Uterus (tissue), 3 donors: ENCODE measurements at regions not wholly inside any gene's neighbourhood (a gene's known extent, or its start where the extent isn't known, plus 50 kb on each side); places are given as distances from the start of the nearest gene placed in this dataset.

ENCODE experiments used
- DNase-seq, 2 donors: peaks; one replicate each; pipeline ENCODE4 v3.0.0-alpha.2; 2019 to 2020
- H3K27ac ChIP-seq, 2 donors: fragments of 200-600 bp; sonication (generic); 1 replicate in 1 of 2; 2 replicates in 1 of 2; pipeline ENCODE4 v1.5.1; 2016 to 2018
- H3K27me3 ChIP-seq, 2 donors: fragments of 200-600 bp; sonication (generic); one replicate each; pipeline ENCODE4 v1.5.1; 2018 to 2019; ENCODE audit warnings: control low read depth in 1 of 2
- H3K36me3 ChIP-seq, 2 donors: fragments of 200-600 bp; sonication (generic); one replicate each; pipeline ENCODE4 v1.5.1; 2019; ENCODE audit warnings: control low read depth in 1 of 2
- H3K4me1 ChIP-seq, 2 donors: fragments of 200-600 bp; sonication (generic); one replicate each; pipeline ENCODE4 v1.5.1; 2018 to 2019; ENCODE audit warnings: control low read depth in 1 of 2
- H3K4me3 ChIP-seq, 2 donors: fragments of 200-600 bp; sonication (generic); 1 replicate in 1 of 2; 2 replicates in 1 of 2; pipeline ENCODE4 v1.5.1; 2018 to 2019; ENCODE audit warnings: mild to moderate bottlenecking in 1 of 2
- H3K9me3 ChIP-seq, 2 donors: fragments of 200-600 bp; sonication (generic); one replicate each; pipeline ENCODE4 v1.5.1; 2019; ENCODE audit warnings: control low read depth in 1 of 2
- POLR2A ChIP-seq, 2 donors: fragments of 450-650 bp; IDR thresholded peaks; one replicate each; pipeline ENCODE4 v1.6.1; 2016; ENCODE audit warnings: antibody characterized with exemption in 2 of 2, mild to moderate bottlenecking in 1 of 2, moderate library complexity in 1 of 2
- intact Hi-C: fragments of 100-400 bp; cut with DNase I; formaldehyde crosslinking; loops from one replicate; pipeline ENCODE4 v1.15.1; 2023; ENCODE audit warnings: low total_unique reads
- TF ChIP-seq, protein P1 (sequence below), 4 experiments: fragments of 200-600 bp in 2 of 4; fragments of 450-650 bp in 2 of 4; sonication (generic) in 2 of 4; IDR thresholded peaks; one replicate each; pipeline ENCODE4 v1.5.1; 2016 to 2019; ENCODE audit warnings: antibody characterized with exemption in 4 of 4, mild to moderate bottlenecking in 2 of 4, moderate library complexity in 1 of 4
- donor health status: DM: yes; HTN: yes; CAD: no.

GRCh38 chr7:11956991-11957390 is 125.0 kb upstream of the THSD7A start:
- H3K4me3 ChIP-seq: no peak overlapping the region
- no peaks in the 10 kb centered on the region for H3K36me3 ChIP-seq
- no peaks in the 10 kb centered on the region for H3K27me3 ChIP-seq
- no peak overlapping the region for H3K27ac ChIP-seq
- intact Hi-C loops: no loop called here
- no peaks in the 10 kb centered on the region for H3K4me1 ChIP-seq
- TF ChIP-seq, protein P1, sequence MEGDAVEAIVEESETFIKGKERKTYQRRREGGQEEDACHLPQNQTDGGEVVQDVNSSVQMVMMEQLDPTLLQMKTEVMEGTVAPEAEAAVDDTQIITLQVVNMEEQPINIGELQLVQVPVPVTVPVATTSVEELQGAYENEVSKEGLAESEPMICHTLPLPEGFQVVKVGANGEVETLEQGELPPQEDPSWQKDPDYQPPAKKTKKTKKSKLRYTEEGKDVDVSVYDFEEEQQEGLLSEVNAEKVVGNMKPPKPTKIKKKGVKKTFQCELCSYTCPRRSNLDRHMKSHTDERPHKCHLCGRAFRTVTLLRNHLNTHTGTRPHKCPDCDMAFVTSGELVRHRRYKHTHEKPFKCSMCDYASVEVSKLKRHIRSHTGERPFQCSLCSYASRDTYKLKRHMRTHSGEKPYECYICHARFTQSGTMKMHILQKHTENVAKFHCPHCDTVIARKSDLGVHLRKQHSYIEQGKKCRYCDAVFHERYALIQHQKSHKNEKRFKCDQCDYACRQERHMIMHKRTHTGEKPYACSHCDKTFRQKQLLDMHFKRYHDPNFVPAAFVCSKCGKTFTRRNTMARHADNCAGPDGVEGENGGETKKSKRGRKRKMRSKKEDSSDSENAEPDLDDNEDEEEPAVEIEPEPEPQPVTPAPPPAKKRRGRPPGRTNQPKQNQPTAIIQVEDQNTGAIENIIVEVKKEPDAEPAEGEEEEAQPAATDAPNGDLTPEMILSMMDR (IDR thresholded peaks at IDR 0.05): no peak
- no peak for TF ChIP-seq POLR2A (IDR thresholded peaks at IDR 0.05)
- no peak for DNase-seq
- no peaks in the 10 kb centered on the region for H3K9me3 ChIP-seq

DNA sequence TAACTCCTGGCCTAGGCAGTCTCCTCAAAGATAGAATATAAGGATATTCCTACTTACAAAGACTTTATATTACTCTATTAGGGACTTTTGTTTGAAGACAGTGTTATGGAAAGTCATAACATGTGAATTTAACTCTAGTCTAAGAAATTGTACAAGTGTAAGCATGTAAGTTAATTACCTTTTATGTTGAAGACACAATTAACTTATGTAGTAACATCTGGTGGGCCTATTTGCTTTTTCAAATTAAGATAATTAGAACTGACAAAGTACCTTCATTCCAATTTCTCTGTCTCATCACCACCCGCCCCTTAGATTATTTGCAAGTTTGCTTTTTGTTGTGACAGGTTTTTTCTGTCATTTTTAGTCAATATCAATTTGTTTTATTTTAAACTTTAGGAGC is 126.0 kb upstream of the THSD7A start:
- Histone ChIP-seq H3K27ac (no peak overlapping the region), H3K27me3 (no peaks in the 10 kb centered on the region), H3K36me3 (no peaks in the 10 kb centered on the region), H3K4me1 (no peaks in the 10 kb centered on the region), H3K4me3 (no peak overlapping the region), H3K9me3 (no peaks in the 10 kb centered on the region)
- no peak for DNase-seq
- intact Hi-C loops: no loop called here
- TF ChIP-seq, protein P1 (IDR thresholded peaks at IDR 0.05): no peak
- no peak for TF ChIP-seq POLR2A (IDR thresholded peaks at IDR 0.05)

DNA sequence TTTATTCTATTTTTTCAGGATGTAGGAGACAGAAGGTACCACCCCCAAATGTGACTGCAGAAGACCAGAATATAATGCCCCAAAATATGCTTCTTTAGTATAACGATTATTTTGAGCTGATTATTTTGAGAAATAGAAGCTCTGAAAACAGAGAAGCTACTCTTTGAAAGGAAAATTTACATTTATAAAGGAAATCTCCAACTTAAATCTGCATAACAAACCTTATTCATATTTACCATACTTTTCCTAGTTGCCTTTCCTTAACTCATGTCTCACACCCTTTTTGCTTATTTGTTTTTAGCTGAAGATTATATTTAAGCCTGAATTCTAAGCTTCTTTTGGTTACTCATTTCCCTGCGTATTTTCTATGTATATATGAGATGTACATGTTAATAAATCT is 127.1 kb upstream of the THSD7A start:
- Histone ChIP-seq H3K4me1 (no peaks in the 10 kb centered on the region), H3K36me3 (no peaks in the 10 kb centered on the region), H3K27me3 (no peaks in the 10 kb centered on the region), H3K9me3 (no peaks in the 10 kb centered on the region), H3K27ac (no peak overlapping the region), H3K4me3 (no peak overlapping the region)
- DNase-seq: no peak
- intact Hi-C loops: no loop called here
- no peak for TF ChIP-seq POLR2A (IDR thresholded peaks at IDR 0.05)
- TF ChIP-seq, protein P1 (IDR thresholded peaks at IDR 0.05): no peak

DNA sequence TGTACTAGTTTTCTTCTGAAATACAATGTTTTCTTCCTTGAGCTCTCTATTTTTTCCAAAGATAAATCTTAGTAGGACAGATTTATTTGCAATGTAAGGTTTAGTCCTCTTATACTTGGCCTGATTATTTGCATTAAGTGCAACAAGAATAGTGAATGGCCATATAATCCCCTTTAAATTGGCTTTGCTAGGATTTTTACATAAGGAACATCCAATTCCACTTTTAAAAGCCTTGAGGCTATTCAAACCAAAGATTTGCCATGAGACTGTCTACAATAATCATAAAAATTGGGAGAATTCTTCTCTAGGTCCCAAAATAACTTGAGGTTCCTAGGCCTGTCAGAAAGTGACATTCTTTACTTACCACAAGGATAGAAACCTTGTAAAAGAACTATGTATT is 128.6 kb upstream of the THSD7A start:
- Histone ChIP-seq H3K9me3 (no peaks in the 10 kb centered on the region), H3K36me3 (no peaks in the 10 kb centered on the region), H3K27ac (no peak overlapping the region), H3K4me3 (no peak overlapping the region), H3K27me3 (no peaks in the 10 kb centered on the region), H3K4me1 (no peaks in the 10 kb centered on the region)
- TF ChIP-seq, protein P1 (IDR thresholded peaks at IDR 0.05): no peak
- no peak for TF ChIP-seq POLR2A (IDR thresholded peaks at IDR 0.05)
- DNase-seq: no peak
- intact Hi-C loops: no loop called here

- Histone ChIP-seq H3K27me3 (no peaks in the 10 kb centered on the region), H3K27ac (no peak overlapping the region), H3K4me1 (no peaks in the 10 kb centered on the region), H3K36me3 (no peaks in the 10 kb centered on the region), H3K9me3 (no peaks in the 10 kb centered on the region), H3K4me3 (no peak overlapping the region)
- no peak for TF ChIP-seq POLR2A (IDR thresholded peaks at IDR 0.05)
- TF ChIP-seq, protein P1 (IDR thresholded peaks at IDR 0.05): no peak
- DNase-seq: no peak
- intact Hi-C loops: no loop called here
Measured at GRCh38 chr7:11969643-11970042, 137.6 kb upstream of the THSD7A start.
